22Rv1 (cell line): ENCODE measurements at regions not wholly inside any gene's neighbourhood (a gene's known extent, or its start where the extent isn't known, plus 50 kb on each side); places are given as distances from the start of the nearest gene placed in this dataset.

Experiments used
- ZFX ChIP-seq: fragments of 450-650 bp; IDR thresholded peaks from 2 replicates; pipeline ENCODE4 v1.6.1; 2017; ENCODE audit warnings: antibody characterized with exemption, borderline replicate concordance
- TF ChIP-seq, protein P1 (sequence below): fragments of 450-650 bp; IDR thresholded peaks from 2 replicates; pipeline ENCODE4 v1.5.1; 2017; ENCODE audit warnings: mild to moderate bottlenecking

DNA sequence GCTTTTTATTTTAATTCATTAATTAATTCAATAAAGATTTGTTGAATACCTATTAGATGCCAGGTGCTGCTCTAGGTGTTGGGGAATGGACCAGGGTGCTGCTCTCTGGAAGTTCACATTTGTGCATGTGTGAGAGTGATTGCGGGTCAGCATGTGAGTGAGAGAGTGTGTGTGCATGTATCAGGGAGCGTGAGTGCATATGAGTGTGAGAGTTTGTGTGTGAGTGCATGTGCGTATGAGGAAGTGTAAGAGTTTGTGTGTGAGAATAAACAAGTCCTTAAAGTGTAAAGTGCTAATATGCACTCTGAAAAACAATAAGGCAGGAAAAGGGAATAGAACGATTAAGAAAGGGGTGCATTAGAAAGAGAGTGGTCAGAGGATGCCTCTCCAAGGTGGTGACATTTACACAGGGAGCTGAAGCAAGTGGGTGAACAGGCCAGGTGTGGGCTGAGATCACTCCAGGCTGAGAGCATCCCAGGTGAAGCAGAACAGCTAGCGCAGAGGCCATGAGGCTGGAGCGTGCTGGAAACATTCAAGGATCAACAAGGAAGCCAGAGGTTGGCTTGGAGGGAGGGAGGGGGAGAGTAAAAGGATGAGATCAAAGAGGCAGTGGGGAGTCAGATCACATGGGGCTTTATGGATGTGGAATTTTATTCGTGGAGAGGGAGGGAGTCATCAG, 50.5 kb upstream of the SLC1A4 start:
- TF ChIP-seq, protein P1, sequence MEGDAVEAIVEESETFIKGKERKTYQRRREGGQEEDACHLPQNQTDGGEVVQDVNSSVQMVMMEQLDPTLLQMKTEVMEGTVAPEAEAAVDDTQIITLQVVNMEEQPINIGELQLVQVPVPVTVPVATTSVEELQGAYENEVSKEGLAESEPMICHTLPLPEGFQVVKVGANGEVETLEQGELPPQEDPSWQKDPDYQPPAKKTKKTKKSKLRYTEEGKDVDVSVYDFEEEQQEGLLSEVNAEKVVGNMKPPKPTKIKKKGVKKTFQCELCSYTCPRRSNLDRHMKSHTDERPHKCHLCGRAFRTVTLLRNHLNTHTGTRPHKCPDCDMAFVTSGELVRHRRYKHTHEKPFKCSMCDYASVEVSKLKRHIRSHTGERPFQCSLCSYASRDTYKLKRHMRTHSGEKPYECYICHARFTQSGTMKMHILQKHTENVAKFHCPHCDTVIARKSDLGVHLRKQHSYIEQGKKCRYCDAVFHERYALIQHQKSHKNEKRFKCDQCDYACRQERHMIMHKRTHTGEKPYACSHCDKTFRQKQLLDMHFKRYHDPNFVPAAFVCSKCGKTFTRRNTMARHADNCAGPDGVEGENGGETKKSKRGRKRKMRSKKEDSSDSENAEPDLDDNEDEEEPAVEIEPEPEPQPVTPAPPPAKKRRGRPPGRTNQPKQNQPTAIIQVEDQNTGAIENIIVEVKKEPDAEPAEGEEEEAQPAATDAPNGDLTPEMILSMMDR, result no peak
- TF ChIP-seq ZFX, result no peak
